H9 (cell line): ENCODE measurements at regions not wholly inside any gene's neighbourhood (a gene's known extent, or its start where the extent isn't known, plus 50 kb on each side); places are given as distances from the start of the nearest gene placed in this dataset.

Experiments
- DNase-seq: peaks from one replicate; pipeline ENCODE4 v3.0.0-alpha.2; 2017
- H2AFZ ChIP-seq: one replicate; pipeline ENCODE4 v1.6.1; 2013; ENCODE audit warnings: mild to moderate bottlenecking, low read length, control low read depth, moderate library complexity
- H2AK5ac ChIP-seq: 2 replicates; pipeline ENCODE4 v1.6.1; 2013; ENCODE audit warnings: low read length, control low read depth, mixed read lengths; ENCODE audit not compliant: insufficient read length
- H2BK120ac ChIP-seq: one replicate; pipeline ENCODE4 v1.6.1; 2013; ENCODE audit warnings: low read depth, mild to moderate bottlenecking, low read length, control low read depth, inconsistent platforms; ENCODE audit not compliant: poor library complexity, severe bottlenecking
- H2BK12ac ChIP-seq: 2 replicates; pipeline ENCODE4 v1.6.1; 2013; ENCODE audit warnings: low read length, control low read depth, mixed read lengths, low read depth; ENCODE audit not compliant: insufficient read length
- H2BK15ac ChIP-seq: 2 replicates; pipeline ENCODE4 v1.6.1; 2013; ENCODE audit warnings: low read depth, low read length, control low read depth
- H2BK20ac ChIP-seq: one replicate; pipeline ENCODE4 v1.6.1; 2013; ENCODE audit warnings: low read depth, mild to moderate bottlenecking, low read length, control low read depth, inconsistent platforms; ENCODE audit not compliant: poor library complexity, severe bottlenecking
- H2BK5ac ChIP-seq: 2 replicates; pipeline ENCODE4 v1.6.1; 2013; ENCODE audit warnings: low read length, control low read depth, mixed read lengths; ENCODE audit not compliant: insufficient read length
- H3K14ac ChIP-seq: 2 replicates; pipeline ENCODE4 v1.6.1; 2013; ENCODE audit warnings: low read length, control low read depth; ENCODE audit not compliant: insufficient read depth
- H3K18ac ChIP-seq: 2 replicates; pipeline ENCODE4 v1.6.1; 2013; ENCODE audit warnings: low read depth, mild to moderate bottlenecking, mixed read lengths, low read length, control low read depth; ENCODE audit not compliant: insufficient read length
- H3K23ac ChIP-seq: 2 replicates; pipeline ENCODE4 v1.6.1; 2013; ENCODE audit warnings: low read length, control low read depth, mixed read lengths, low read depth; ENCODE audit not compliant: insufficient read length
- H3K23me2 ChIP-seq: 2 replicates; pipeline ENCODE4 v1.6.1; 2013; ENCODE audit warnings: low read depth, mild to moderate bottlenecking, mixed read lengths, low read length, control low read depth; ENCODE audit not compliant: insufficient read length, poor library complexity, severe bottlenecking
- H3K27ac ChIP-seq: 2 replicates; pipeline ENCODE4 v1.5.1; 2013; ENCODE audit warnings: low read length, control low read depth, mixed read lengths, low read depth; ENCODE audit not compliant: insufficient read length
- H3K27me3 ChIP-seq: 2 replicates; pipeline ENCODE4 v1.6.1; 2013; ENCODE audit warnings: low read length, control low read depth, inconsistent platforms; ENCODE audit not compliant: insufficient read depth
- H3K4ac ChIP-seq: 2 replicates; pipeline ENCODE4 v1.6.1; 2013; ENCODE audit warnings: low read depth, mild to moderate bottlenecking, control low read depth, inconsistent platforms, low read length, moderate library complexity
- H3K4me1 ChIP-seq: 2 replicates; pipeline ENCODE4 v1.6.1; 2013; ENCODE audit warnings: low read length, control low read depth, inconsistent platforms; ENCODE audit not compliant: insufficient read depth
- H3K4me2 ChIP-seq: 2 replicates; pipeline ENCODE4 v1.6.1; 2013; ENCODE audit warnings: low read length, control low read depth, mixed read lengths; ENCODE audit not compliant: insufficient read length, insufficient read depth
- H3K56ac ChIP-seq: 2 replicates; pipeline ENCODE4 v1.6.1; 2013; ENCODE audit warnings: low read depth, mild to moderate bottlenecking, mixed read lengths, low read length, control low read depth; ENCODE audit not compliant: insufficient read length
- H3K79me1 ChIP-seq: 2 replicates; pipeline ENCODE4 v1.6.1; 2013; ENCODE audit warnings: low read depth, mild to moderate bottlenecking, moderate library complexity, low read length, control low read depth, inconsistent platforms; ENCODE audit not compliant: insufficient read depth, poor library complexity, severe bottlenecking
- H3K79me2 ChIP-seq: 2 replicates; pipeline ENCODE4 v1.6.1; 2013; ENCODE audit warnings: low read length, control low read depth, inconsistent platforms; ENCODE audit not compliant: insufficient read depth
- H3K9ac ChIP-seq: 2 replicates; pipeline ENCODE4 v1.6.1; 2013; ENCODE audit warnings: low read length, control low read depth, mixed read lengths; ENCODE audit not compliant: insufficient read length; ENCODE audit errors: extremely low read depth
- H3K9me3 ChIP-seq: one replicate; pipeline ENCODE4 v1.6.1; 2013; ENCODE audit warnings: low read depth, low read length, inconsistent platforms; ENCODE audit not compliant: control insufficient read depth
- H3T11ph ChIP-seq: one replicate; pipeline ENCODE4 v1.6.1; 2013; ENCODE audit warnings: mild to moderate bottlenecking, low read length, control low read depth, inconsistent platforms
- H4K20me1 ChIP-seq: one replicate; pipeline ENCODE4 v1.6.1; 2013; ENCODE audit not compliant: control insufficient read depth, insufficient read length, insufficient read depth
- H4K5ac ChIP-seq: 2 replicates; pipeline ENCODE4 v1.6.1; 2013; ENCODE audit warnings: low read depth, mild to moderate bottlenecking, mixed read lengths, low read length, control low read depth; ENCODE audit not compliant: insufficient read length
- H4K8ac ChIP-seq: replicated peaks from 2 replicates; pipeline ENCODE4 v1.6.1; 2013; ENCODE audit warnings: low read length, control low read depth, mixed read lengths, low read depth; ENCODE audit not compliant: insufficient read length
- H4K91ac ChIP-seq: 2 replicates; pipeline ENCODE4 v1.6.1; 2013; ENCODE audit warnings: low read depth, mild to moderate bottlenecking, moderate library complexity, mixed read lengths, low read length, control low read depth; ENCODE audit not compliant: insufficient read length
- H3K27ac Mint-ChIP-seq, 3 experiments: 2 replicates in 2 of 3; 3 replicates in 1 of 3; pipeline ENCODE4 v1.8.0; 2020 to 2021; ENCODE audit warnings: mixed read lengths in 3 of 3, mild to moderate bottlenecking in 1 of 3, moderate library complexity in 1 of 3
- H3K27me3 Mint-ChIP-seq: 2 replicates; pipeline ENCODE4 v1.8.0; 2021; ENCODE audit warnings: low read depth, mild to moderate bottlenecking, moderate library complexity, mixed read lengths
- H3K36me3 Mint-ChIP-seq, 3 experiments: 2 replicates in 2 of 3; 3 replicates in 1 of 3; pipeline ENCODE4 v1.8.0; 2020 to 2021; ENCODE audit warnings: low read depth in 3 of 3, mixed read lengths in 3 of 3; ENCODE audit not compliant: insufficient read depth in 1 of 3
- H3K4me1 Mint-ChIP-seq, 2 experiments: 2 replicates each; pipeline ENCODE4 v1.8.0; 2020; ENCODE audit warnings: mixed read lengths in 2 of 2
- H3K4me3 Mint-ChIP-seq, 2 experiments: 2 replicates in 1 of 2; 3 replicates in 1 of 2; pipeline ENCODE4 v1.8.0; 2020 to 2021; ENCODE audit warnings: mild to moderate bottlenecking in 2 of 2, mixed read lengths in 2 of 2, moderate library complexity in 1 of 2
- H3K9me3 Mint-ChIP-seq, 2 experiments: 2 replicates in 1 of 2; 3 replicates in 1 of 2; pipeline ENCODE4 v1.8.0; 2020; ENCODE audit warnings: mild to moderate bottlenecking in 2 of 2, mixed read lengths in 2 of 2, moderate library complexity in 1 of 2
- CTCF ChIP-seq: fragments of 200-600 bp; sonication (generic); conservative IDR thresholded peaks from 3 replicates; pipeline ENCODE4 v1.8.0; 2021; ENCODE audit warnings: antibody characterized with exemption, mild to moderate bottlenecking
- WGBS: extraction: QIAGEN DNeasy Blood & Tissue Kit; methylation state at CpG from one replicate; pipeline ENCODE4 v1.1.7; 2013; ENCODE audit warnings: missing lambda C conversion rate, low lambda C conversion rate, mixed read lengths; ENCODE audit not compliant: insufficient read length; ENCODE audit errors: extremely low coverage; 5-methylcytosine and 5-hydroxymethylcytosine counted together

DNA sequence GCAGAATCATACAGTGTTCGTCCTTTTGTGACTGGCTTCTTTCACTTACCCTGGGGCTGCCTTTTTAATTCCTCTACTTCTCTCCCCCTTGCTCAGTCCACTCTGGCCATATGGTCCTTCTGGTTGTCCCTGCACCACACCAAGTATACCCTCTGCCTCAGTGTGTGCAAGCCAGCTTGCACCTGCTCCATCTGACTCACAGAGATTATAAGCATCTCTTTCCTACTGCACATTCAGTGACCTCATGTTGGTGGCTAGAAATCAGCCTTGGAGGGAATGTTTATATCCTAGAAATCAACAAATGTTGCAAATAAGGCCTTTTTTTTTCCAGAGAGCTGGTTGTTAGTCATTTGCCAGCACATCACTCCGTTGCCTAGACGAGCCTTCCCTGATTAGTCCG is 67.5 kb upstream of the C10orf90 start:
- Histone ChIP-seq H4K8ac (no peak overlapping the region), H2AK5ac (no peak overlapping the region), H3K23ac (no peak overlapping the region), H3K79me2 (no peaks in the 10 kb centered on the region), H2AFZ (no peak overlapping the region), H4K5ac (no peak overlapping the region), H3K9me3 (no peaks in the 10 kb centered on the region), H2BK15ac (no peak overlapping the region), H3K27ac (no peak overlapping the region), H3K4ac (no peak overlapping the region), H2BK12ac (no peak overlapping the region), H3K79me1 (no peaks in the 10 kb centered on the region), H3T11ph (no peak overlapping the region), H3K56ac (no peak overlapping the region), H3K4me2 (no peak overlapping the region), H2BK120ac (no peak overlapping the region), H4K91ac (no peak overlapping the region), H3K9ac (no peak overlapping the region), H2BK5ac (no peak overlapping the region), H2BK20ac (no peak overlapping the region), H3K27me3 (no peaks in the 10 kb centered on the region), H3K4me1 (no peaks in the 10 kb centered on the region), H4K20me1 (no peaks in the 10 kb centered on the region), H3K23me2 (no peaks in the 10 kb centered on the region), H3K14ac (no peak overlapping the region), H3K18ac (no peak overlapping the region)
- H3K9me3 Mint-ChIP-seq, result no peaks in the 10 kb centered on the region
- H3K4me3 Mint-ChIP-seq, result no peak overlapping the region
- H3K27ac Mint-ChIP-seq, result no peak overlapping the region
- no peaks in the 10 kb centered on the region for H3K27me3 Mint-ChIP-seq
- H3K36me3 Mint-ChIP-seq, result no peaks in the 10 kb centered on the region
- TF ChIP-seq CTCF, result no peak
- H3K4me1 Mint-ChIP-seq, result peaks cover 2 to 5% of the 10 kb centered on the region in 2 experiments; a peak in 3 of 4 replicates
- DNase-seq, result no peak
- no CpG with 5 or more reads among the region's 4 CpGs for WGBS
